Parathyroid adenoma (tissue), 2 donors: ENCODE measurements at regions not wholly inside any gene's neighbourhood (a gene's known extent, or its start where the extent isn't known, plus 50 kb on each side); places are given as distances from the start of the nearest gene placed in this dataset.

Source experiments
- H2AFZ ChIP-seq: fragments of 300-600 bp; sonication (generic); one replicate; pipeline ENCODE4 v1.7.0; 2017; ENCODE audit warnings: antibody characterized with exemption, mild to moderate bottlenecking
- H3K27ac ChIP-seq: fragments of 300-600 bp; sonication (generic); one replicate; pipeline ENCODE4 v1.7.0; 2017
- H3K27me3 ChIP-seq: fragments of 300-600 bp; sonication (generic); one replicate; pipeline ENCODE4 v1.7.0; 2017; ENCODE audit warnings: low read length; ENCODE audit not compliant: control insufficient read depth, insufficient read depth
- H3K36me3 ChIP-seq: fragments of 300-600 bp; sonication (generic); one replicate; pipeline ENCODE4 v1.7.0; 2017; ENCODE audit warnings: low read length; ENCODE audit not compliant: control insufficient read depth, insufficient read depth
- H3K4me1 ChIP-seq: fragments of 300-600 bp; sonication (generic); one replicate; pipeline ENCODE4 v1.7.0; 2017; ENCODE audit warnings: control low read depth
- H3K4me2 ChIP-seq: fragments of 300-600 bp; sonication (generic); one replicate; pipeline ENCODE4 v1.7.0; 2017; ENCODE audit warnings: low read length
- H3K4me3 ChIP-seq: fragments of 300-600 bp; sonication (generic); one replicate; pipeline ENCODE4 v1.7.0; 2017; ENCODE audit warnings: low read depth, low read length
- H3K79me2 ChIP-seq: fragments of 300-600 bp; sonication (generic); one replicate; pipeline ENCODE4 v1.7.0; 2017; ENCODE audit warnings: control low read depth
- H3K9ac ChIP-seq: fragments of 300-600 bp; sonication (generic); one replicate; pipeline ENCODE4 v1.7.0; 2017; ENCODE audit warnings: mild to moderate bottlenecking
- H3K9me3 ChIP-seq: fragments of 300-600 bp; sonication (generic); one replicate; pipeline ENCODE4 v1.7.0; 2017; ENCODE audit warnings: low read length; ENCODE audit not compliant: control insufficient read depth
- TF ChIP-seq, protein P1 (sequence below): fragments of 300-600 bp; sonication (generic); IDR thresholded peaks from one replicate; pipeline ENCODE4 v1.7.0; 2017; ENCODE audit warnings: antibody characterized with exemption, mild to moderate bottlenecking
- donor health status: primary hyperparathyroidism.

DNA sequence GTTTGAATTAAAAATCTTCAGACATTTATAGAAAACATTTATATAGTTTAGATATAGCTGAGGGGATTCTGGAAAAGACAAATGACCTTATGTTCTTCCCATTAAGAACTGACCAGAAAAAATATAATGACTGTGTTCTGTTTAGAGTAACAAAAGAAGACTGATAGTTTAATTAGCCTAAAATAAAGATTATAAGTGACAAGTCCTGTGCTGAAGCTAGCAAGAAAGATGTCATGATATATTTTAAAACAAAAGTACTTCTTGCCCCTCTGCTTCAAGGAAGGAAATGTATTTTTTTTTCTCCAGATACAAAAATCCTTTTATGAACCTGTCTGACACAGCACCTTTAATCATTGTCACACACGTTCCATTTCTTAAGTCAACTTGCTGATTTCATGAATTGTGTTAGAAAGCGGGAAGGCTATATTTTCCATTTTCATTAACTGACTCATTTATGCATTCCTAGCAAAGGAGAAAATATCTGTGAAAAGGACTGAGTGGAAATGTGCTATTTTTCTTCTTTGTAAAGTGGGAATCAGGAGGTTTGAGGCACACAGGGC is 690.7 kb upstream of the GOT2 start:
- no peaks in the 10 kb centered on the region for H3K27me3 ChIP-seq
- TF ChIP-seq, protein P1, sequence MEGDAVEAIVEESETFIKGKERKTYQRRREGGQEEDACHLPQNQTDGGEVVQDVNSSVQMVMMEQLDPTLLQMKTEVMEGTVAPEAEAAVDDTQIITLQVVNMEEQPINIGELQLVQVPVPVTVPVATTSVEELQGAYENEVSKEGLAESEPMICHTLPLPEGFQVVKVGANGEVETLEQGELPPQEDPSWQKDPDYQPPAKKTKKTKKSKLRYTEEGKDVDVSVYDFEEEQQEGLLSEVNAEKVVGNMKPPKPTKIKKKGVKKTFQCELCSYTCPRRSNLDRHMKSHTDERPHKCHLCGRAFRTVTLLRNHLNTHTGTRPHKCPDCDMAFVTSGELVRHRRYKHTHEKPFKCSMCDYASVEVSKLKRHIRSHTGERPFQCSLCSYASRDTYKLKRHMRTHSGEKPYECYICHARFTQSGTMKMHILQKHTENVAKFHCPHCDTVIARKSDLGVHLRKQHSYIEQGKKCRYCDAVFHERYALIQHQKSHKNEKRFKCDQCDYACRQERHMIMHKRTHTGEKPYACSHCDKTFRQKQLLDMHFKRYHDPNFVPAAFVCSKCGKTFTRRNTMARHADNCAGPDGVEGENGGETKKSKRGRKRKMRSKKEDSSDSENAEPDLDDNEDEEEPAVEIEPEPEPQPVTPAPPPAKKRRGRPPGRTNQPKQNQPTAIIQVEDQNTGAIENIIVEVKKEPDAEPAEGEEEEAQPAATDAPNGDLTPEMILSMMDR: no peak
- H3K4me1 ChIP-seq: no peaks in the 10 kb centered on the region
- H3K9ac ChIP-seq: no peak overlapping the region
- no peak overlapping the region for H3K4me2 ChIP-seq
- H3K36me3 ChIP-seq: no peaks in the 10 kb centered on the region
- H3K4me3 ChIP-seq: no peak overlapping the region
- H3K9me3 ChIP-seq: no peaks in the 10 kb centered on the region
- no peak overlapping the region for H3K27ac ChIP-seq
- no peaks in the 10 kb centered on the region for H3K79me2 ChIP-seq
- H2AFZ ChIP-seq: no peak overlapping the region

DNA sequence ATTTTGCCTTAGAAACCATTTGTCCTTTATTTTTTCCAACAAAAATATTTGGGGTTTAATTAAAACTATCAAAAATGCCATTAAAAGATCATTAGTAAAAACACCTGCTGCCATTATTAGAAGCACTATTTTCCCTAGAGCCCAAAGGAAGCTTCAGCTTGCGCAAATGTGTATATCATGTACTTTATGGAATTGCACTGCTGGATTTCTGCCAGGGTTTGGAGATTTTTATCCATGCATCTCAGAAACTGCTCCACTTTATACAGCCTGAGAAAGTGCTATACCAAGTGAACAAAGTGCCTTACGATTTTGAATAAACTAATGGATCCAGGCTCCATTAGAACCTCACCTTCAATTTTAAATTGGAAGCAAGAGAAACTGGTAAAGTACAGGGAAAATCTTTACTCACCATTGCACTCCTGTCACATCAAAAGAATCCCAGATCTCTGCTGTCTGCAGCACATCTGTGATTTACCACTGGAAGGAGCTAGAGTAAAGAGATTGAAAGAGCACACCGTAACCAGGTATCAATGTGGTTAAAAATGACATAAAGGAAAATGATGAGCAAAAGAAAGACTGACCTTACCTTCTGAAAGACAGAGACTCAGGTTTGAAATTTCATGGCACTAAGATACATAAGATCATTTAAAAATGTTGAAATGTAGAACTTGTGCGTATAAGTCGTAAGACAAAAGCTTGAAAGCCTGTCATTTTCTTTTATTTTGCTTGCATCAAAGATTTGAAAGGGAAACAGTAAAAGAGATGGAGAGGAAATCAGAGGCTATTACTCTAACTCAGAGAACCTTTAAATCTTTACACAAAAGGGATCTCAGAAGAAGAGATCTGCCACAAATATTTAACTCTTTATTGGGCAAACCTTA is 678.1 kb upstream of the GOT2 start:
- no peak overlapping the region for H3K27ac ChIP-seq
- H2AFZ ChIP-seq: no peak overlapping the region
- TF ChIP-seq, protein P1: no peak
- no peaks in the 10 kb centered on the region for H3K27me3 ChIP-seq
- no peak overlapping the region for H3K4me2 ChIP-seq
- no peak overlapping the region for H3K9ac ChIP-seq
- H3K4me1 ChIP-seq: no peaks in the 10 kb centered on the region
- no peaks in the 10 kb centered on the region for H3K9me3 ChIP-seq
- H3K36me3 ChIP-seq: no peaks in the 10 kb centered on the region
- no peak overlapping the region for H3K4me3 ChIP-seq
- H3K79me2 ChIP-seq: no peaks in the 10 kb centered on the region

DNA sequence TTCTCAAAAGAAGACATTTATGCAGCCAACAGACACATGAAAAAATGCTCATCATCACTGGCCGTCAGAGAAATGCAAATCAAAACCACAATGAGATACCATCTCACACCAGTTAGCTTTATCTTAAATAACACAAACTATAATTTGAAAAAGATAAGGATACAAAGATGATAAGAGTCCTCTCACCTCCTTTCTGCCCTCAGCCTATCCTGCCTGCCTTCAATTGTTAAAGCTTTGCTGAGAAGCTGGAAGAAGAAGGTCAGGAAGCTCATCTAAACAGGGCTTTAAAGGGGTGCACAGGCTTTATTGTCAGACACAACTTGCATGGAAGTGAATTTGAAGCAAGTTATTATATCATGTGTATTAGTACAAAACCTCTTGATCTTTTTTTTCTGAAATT is 676.3 kb upstream of the GOT2 start:
- no peak overlapping the region for H3K4me3 ChIP-seq
- H2AFZ ChIP-seq: no peak overlapping the region
- no peaks in the 10 kb centered on the region for H3K79me2 ChIP-seq
- no peaks in the 10 kb centered on the region for H3K9me3 ChIP-seq
- no peak overlapping the region for H3K4me2 ChIP-seq
- H3K27me3 ChIP-seq: no peaks in the 10 kb centered on the region
- no peak overlapping the region for H3K9ac ChIP-seq
- no peaks in the 10 kb centered on the region for H3K36me3 ChIP-seq
- TF ChIP-seq, protein P1: no peak
- no peak overlapping the region for H3K27ac ChIP-seq
- H3K4me1 ChIP-seq: no peaks in the 10 kb centered on the region

DNA sequence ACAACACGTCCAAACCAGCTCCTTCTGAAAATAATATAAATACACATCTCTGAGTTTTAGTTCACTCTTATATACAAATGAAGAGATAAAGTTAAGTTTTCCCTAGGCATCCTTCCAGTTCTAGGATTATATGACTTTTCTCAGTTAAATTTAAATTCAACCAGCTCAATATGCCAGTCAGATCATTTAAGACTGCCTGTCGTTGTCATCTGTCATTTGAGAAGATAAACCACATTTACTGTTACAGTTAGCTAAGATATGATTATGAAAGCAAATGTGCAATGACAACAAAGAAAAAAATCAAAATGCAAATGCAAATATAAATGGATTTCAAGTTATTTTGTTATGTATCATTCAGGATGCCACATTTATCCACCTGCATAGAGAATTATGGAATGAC is 671.7 kb upstream of the GOT2 start:
- no peaks in the 10 kb centered on the region for H3K9me3 ChIP-seq
- H3K36me3 ChIP-seq: no peaks in the 10 kb centered on the region
- H2AFZ ChIP-seq: no peak overlapping the region
- TF ChIP-seq, protein P1: no peak
- no peak overlapping the region for H3K9ac ChIP-seq
- no peak overlapping the region for H3K4me3 ChIP-seq
- H3K79me2 ChIP-seq: no peaks in the 10 kb centered on the region
- H3K27ac ChIP-seq: no peak overlapping the region
- H3K27me3 ChIP-seq: no peaks in the 10 kb centered on the region
- no peaks in the 10 kb centered on the region for H3K4me1 ChIP-seq
- no peak overlapping the region for H3K4me2 ChIP-seq
